ENCODE measurements at regions not wholly inside any gene's neighbourhood (a gene's known extent, or its start where the extent isn't known, plus 50 kb on each side); places are given as distances from the start of the nearest gene placed in this dataset.

- H3K4me3 ChIP-seq (ENCODE audit: low read depth, low read length) = no peak overlapping the region
- TF ChIP-seq HOXD13 (CRISPR knock-in tag; IDR thresholded peaks at IDR 0.05; ENCODE audit: borderline replicate concordance) = no peak
- TF ChIP-seq ZNF571 (tag by site-specific recombination; IDR thresholded peaks at IDR 0.05) = no peak
- no peak for TF ChIP-seq ZNF214 (tag by site-specific recombination; IDR thresholded peaks at IDR 0.05; ENCODE audit: borderline replicate concordance)
- TF ChIP-seq ZNF19 (tag by site-specific recombination; IDR thresholded peaks at IDR 0.05; ENCODE audit: low read depth) = no peak
- TF ChIP-seq ZNF555 (tag by site-specific recombination; conservative IDR thresholded peaks at IDR 0.05) = no peak
- no peak for TF ChIP-seq ZBTB48 (tag by site-specific recombination; IDR thresholded peaks at IDR 0.05)
- TF ChIP-seq ZBTB44 (tag by site-specific recombination; IDR thresholded peaks at IDR 0.05) = no peak
- no peak for TF ChIP-seq ZNF10 (tag by site-specific recombination; IDR thresholded peaks at IDR 0.05)
- no peak for TF ChIP-seq HOXC10 (CRISPR knock-in tag; IDR thresholded peaks at IDR 0.05)
- no peak for TF ChIP-seq ZFP41 (tag by site-specific recombination; IDR thresholded peaks at IDR 0.05; ENCODE audit: borderline replicate concordance)
- TF ChIP-seq ZNF513 (tag by site-specific recombination; IDR thresholded peaks at IDR 0.05) = no peak
- no peak for TF ChIP-seq YY1 (tag by site-specific recombination; IDR thresholded peaks at IDR 0.05)
- no peak for TF ChIP-seq KLF7 (tag by site-specific recombination; IDR thresholded peaks at IDR 0.05; ENCODE audit: borderline replicate concordance)
- TF ChIP-seq ZNF510 (tag by site-specific recombination; IDR thresholded peaks at IDR 0.05; ENCODE audit: insufficient replicate concordance) = no peak
- ChIA-PET POLR2A (no interaction called here), CTCF (interaction anchor here (0.6 to 1.5 kb wide), 4 partner anchors 12 to 702 kb away, joined by 3 to 6 read pairs (median 4); no protein-coding TSS in a partner anchor)
- H3K9me3 ChIP-seq (ENCODE audit: control insufficient read depth, insufficient read depth, low read depth, low read length) = no peaks in the 10 kb centered on the region
- no peaks in the 10 kb centered on the region for H3K4me1 ChIP-seq (ENCODE audit: control insufficient read depth, insufficient read depth, low read length)
- no peak overlapping the region for H3K27ac ChIP-seq (ENCODE audit: extremely low read depth, low read depth, low read length)
- no peaks in the 10 kb centered on the region for H3K36me3 ChIP-seq (ENCODE audit: control insufficient read depth in 2 of 2, insufficient read depth in 1 of 2, low read length in 2 of 2)
Measured at GRCh38 chr2:198347349-198347748, 543.0 kb downstream of the PLCL1 start.

GRCh38 chr2:198343471-198343870 lies 539.1 kb downstream of the PLCL1 start:
- POLR2A ChIA-PET = no interaction called here

More at GRCh38 chr2:198343471-198343870, 539.1 kb downstream of the PLCL1 start:
- no peak overlapping the region for H3K4me3 ChIP-seq (ENCODE audit: low read depth, low read length)
- no peaks in the 10 kb centered on the region for H3K36me3 ChIP-seq (ENCODE audit: control insufficient read depth in 2 of 2, insufficient read depth in 1 of 2, low read length in 2 of 2)
- no peak for TF ChIP-seq ZNF677 (tag by site-specific recombination; IDR thresholded peaks at IDR 0.05)
- no peak for TF ChIP-seq PRDM1 (tag by site-specific recombination; IDR thresholded peaks at IDR 0.05)
- TF ChIP-seq ZNF146 (tag by site-specific recombination; IDR thresholded peaks at IDR 0.05) = no peak
- no peak for TF ChIP-seq SP2 (tag by site-specific recombination; IDR thresholded peaks at IDR 0.05)
- no peak for TF ChIP-seq ZNF837 (tag by site-specific recombination; IDR thresholded peaks at IDR 0.05)
- TF ChIP-seq KLF10 (tag by site-specific recombination; IDR thresholded peaks at IDR 0.05) = no peak
- TF ChIP-seq CTCF (tag by site-specific recombination; IDR thresholded peaks at IDR 0.05) = no peak
- no peak for TF ChIP-seq OVOL3 (tag by site-specific recombination; IDR thresholded peaks at IDR 0.05)
- no peak for TF ChIP-seq ZNF600 (tag by site-specific recombination; IDR thresholded peaks at IDR 0.05)
- TF ChIP-seq ZNF184 (tag by site-specific recombination; IDR thresholded peaks at IDR 0.05) = no peak
- TF ChIP-seq ZNF645 (tag by site-specific recombination; IDR thresholded peaks at IDR 0.05) = no peak
- TF ChIP-seq ZXDB (tag by site-specific recombination; IDR thresholded peaks at IDR 0.05) = no peak
- TF ChIP-seq KLF7 (tag by site-specific recombination; IDR thresholded peaks at IDR 0.05; ENCODE audit: borderline replicate concordance) = no peak
- no peak for TF ChIP-seq ZSCAN4 (tag by site-specific recombination; IDR thresholded peaks at IDR 0.05)
- no peak overlapping the region for H3K27ac ChIP-seq (ENCODE audit: extremely low read depth, low read depth, low read length)
- CTCF ChIA-PET = no interaction called here
- H3K9me3 ChIP-seq (ENCODE audit: control insufficient read depth, insufficient read depth, low read depth, low read length) = no peaks in the 10 kb centered on the region
- H3K4me1 ChIP-seq (ENCODE audit: control insufficient read depth, insufficient read depth, low read length) = no peaks in the 10 kb centered on the region
